IPS-20b (cell line): ENCODE measurements at regions not wholly inside any gene's neighbourhood (a gene's known extent, or its start where the extent isn't known, plus 50 kb on each side); places are given as distances from the start of the nearest gene placed in this dataset.

Experiments used
- H3K27ac ChIP-seq: one replicate; pipeline ENCODE4 v1.5.1; 2013; ENCODE audit warnings: low read length
- H3K27me3 ChIP-seq: 2 replicates; pipeline ENCODE4 v1.6.1; 2013; ENCODE audit warnings: mild to moderate bottlenecking, low read length, inconsistent platforms; ENCODE audit not compliant: insufficient read depth
- H3K36me3 ChIP-seq: 2 replicates; pipeline ENCODE4 v1.6.1; 2013; ENCODE audit warnings: low read depth, mild to moderate bottlenecking, inconsistent platforms, low read length, moderate library complexity; ENCODE audit not compliant: insufficient read depth
- H3K4me1 ChIP-seq: 2 replicates; pipeline ENCODE4 v1.6.1; 2013; ENCODE audit warnings: mild to moderate bottlenecking, control low read depth, inconsistent platforms, low read length, moderate library complexity; ENCODE audit not compliant: insufficient read depth
- H3K4me3 ChIP-seq: 2 replicates; pipeline ENCODE4 v1.5.1; 2013; ENCODE audit warnings: mild to moderate bottlenecking, low read length, inconsistent platforms
- H3K9ac ChIP-seq: 2 replicates; pipeline ENCODE4 v1.6.1; 2013; ENCODE audit warnings: low read depth, mild to moderate bottlenecking, inconsistent platforms, low read length, moderate library complexity
- H3K9me3 ChIP-seq: 2 replicates; pipeline ENCODE4 v1.6.1; 2013; ENCODE audit warnings: mild to moderate bottlenecking, low read depth, low read length, inconsistent platforms; ENCODE audit not compliant: insufficient read depth

DNA sequence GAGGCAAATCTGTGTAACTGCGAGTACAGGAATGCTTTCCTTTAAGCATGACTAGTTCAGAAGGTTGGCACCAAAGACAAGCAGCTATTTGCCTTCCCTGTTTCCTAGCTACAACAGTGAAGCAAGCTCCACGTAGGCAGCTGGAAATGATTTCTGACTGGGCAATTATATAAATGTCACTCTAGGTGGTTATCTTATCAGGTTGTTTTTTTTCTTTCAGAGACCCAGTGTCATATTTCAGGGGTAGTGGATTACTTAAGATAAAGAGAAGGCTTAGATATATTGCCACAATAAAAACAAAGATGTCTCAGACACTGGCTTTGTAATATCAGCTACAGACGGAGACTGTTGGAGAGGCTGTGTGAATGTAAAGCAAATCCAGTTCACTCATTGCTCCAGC is 748.9 kb upstream of the NXPH2 start:
- H3K27me3 ChIP-seq, result no peaks in the 10 kb centered on the region
- no peak overlapping the region for H3K4me3 ChIP-seq
- H3K9me3 ChIP-seq, result no peaks in the 10 kb centered on the region
- no peak overlapping the region for H3K9ac ChIP-seq
- no peaks in the 10 kb centered on the region for H3K36me3 ChIP-seq
- H3K27ac ChIP-seq, result no peak overlapping the region
- 0 out of 2 replicates have a peak, but pooled peaks cover 3% of the 10 kb centered on the region for H3K4me1 ChIP-seq

DNA sequence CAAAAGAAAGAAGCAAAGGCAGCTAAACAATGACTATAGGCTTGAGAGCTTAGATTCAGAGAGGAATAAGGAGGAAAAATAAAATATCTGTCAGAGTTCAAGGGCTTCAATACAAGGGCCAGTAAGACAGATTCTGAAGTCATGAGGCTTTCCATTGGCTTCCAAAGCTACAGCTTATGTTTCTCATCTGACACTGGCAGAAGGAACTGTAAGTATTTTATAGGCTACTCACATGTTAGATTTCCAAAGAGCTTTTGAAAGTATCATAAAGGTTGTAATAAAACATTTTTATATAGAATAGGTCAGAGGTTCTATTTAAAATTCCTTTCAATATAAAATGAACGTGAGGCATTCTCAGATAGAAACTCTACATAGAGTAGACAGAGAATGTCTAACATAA is 746.6 kb upstream of the NXPH2 start:
- Histone ChIP-seq H3K27me3 (no peaks in the 10 kb centered on the region), H3K36me3 (no peaks in the 10 kb centered on the region), H3K4me3 (no peak overlapping the region), H3K9me3 (no peaks in the 10 kb centered on the region), H3K4me1 (0 out of 2 replicates have a peak, but pooled peaks cover 3% of the 10 kb centered on the region), H3K9ac (no peak overlapping the region), H3K27ac (no peak overlapping the region)

DNA sequence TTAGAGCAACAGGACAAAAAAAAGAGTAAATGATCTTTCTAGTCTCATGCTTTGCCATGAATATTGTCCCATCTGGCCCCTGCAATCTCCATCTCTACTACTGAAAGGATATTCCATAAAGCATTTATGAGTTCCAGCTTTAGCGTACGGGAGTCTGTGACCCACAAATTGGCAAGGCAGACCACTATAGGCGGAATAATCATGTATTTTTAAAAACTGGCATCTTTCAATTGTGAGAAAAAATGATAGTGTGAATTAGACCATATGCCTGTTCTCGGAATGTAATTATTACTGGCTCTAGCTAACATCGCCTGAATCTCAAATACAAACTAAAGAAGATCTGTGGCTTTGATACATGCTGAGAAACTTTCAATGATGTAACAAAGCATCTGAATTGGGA is 738.1 kb upstream of the NXPH2 start:
- no peak overlapping the region for H3K27ac ChIP-seq
- H3K9me3 ChIP-seq, result no peaks in the 10 kb centered on the region
- no peaks in the 10 kb centered on the region for H3K27me3 ChIP-seq
- no peak overlapping the region for H3K9ac ChIP-seq
- H3K4me1 ChIP-seq, result no peaks in the 10 kb centered on the region
- H3K36me3 ChIP-seq, result no peaks in the 10 kb centered on the region
- H3K4me3 ChIP-seq, result no peak overlapping the region

DNA sequence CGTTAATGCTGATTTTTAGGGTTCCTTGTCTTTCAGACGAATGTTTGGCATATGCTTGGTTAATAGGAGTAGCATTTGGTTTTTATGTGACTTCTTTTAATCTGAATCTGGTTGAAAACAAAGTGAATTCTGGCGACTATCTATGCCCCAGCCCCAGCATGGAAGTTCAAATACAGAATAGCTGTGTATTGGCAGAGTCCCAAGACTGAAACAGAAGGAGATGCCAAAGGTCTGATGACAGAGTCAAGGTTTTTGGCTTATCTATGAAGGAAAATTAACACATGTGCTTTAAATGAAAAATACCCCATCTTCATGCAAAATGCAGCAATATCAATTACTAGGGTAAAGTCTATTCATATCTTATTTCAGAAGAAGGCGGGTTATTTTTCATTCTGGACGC is 734.8 kb upstream of the NXPH2 start:
- Histone ChIP-seq H3K27me3 (no peaks in the 10 kb centered on the region), H3K4me1 (no peaks in the 10 kb centered on the region), H3K4me3 (no peak overlapping the region), H3K27ac (no peak overlapping the region), H3K9ac (no peak overlapping the region), H3K36me3 (no peaks in the 10 kb centered on the region), H3K9me3 (no peaks in the 10 kb centered on the region)

DNA sequence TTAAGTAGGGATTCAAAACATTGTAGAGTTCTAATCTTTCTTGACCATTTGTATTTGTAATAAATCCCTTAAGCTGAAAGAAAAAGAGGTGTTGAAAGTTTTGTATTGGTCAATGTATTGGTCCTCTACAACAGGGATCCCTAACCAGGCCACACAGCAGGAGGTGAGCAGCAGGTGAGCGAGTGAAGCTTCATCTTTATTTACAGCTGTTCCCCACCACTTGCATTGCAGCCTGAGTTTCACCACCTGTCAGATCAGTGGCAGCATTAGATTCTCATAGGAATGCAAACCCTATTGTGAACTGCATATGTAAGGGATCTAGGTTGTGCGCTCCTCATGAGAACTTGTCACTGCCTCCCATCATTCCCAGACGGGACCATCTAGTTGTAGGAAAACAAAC is 715.7 kb upstream of the NXPH2 start:
- Histone ChIP-seq H3K27me3 (no peaks in the 10 kb centered on the region), H3K9ac (no peak overlapping the region), H3K4me3 (no peak overlapping the region), H3K4me1 (no peaks in the 10 kb centered on the region), H3K36me3 (no peaks in the 10 kb centered on the region), H3K27ac (no peak overlapping the region), H3K9me3 (peaks cover 4% of the 10 kb centered on the region; the same call in 1 of the 2 replicates)

DNA sequence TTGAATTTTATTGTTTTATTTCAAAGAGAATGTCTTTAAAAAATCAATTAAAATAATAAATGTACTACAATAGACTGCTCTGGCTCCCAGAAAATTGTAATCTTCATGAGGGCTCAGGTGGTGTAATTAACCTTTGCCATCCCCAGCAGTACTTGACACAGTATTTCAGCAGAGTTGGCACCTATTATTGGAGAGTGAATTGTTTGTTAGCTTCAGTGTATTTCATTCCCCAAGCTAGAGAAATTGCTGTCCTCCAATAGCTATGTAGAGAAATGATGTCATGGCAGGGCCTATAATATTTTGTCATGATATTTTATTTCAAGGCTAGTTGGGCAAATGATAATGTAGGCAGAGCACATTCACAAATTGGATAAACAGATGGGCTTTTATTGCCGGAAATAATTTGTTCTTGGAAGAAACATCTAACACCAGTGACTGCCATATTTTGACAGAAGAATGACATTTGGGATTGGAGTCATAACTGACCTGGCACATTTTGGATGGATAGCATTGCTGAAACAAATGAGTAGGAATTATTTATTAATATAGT is 712.0 kb upstream of the NXPH2 start:
- no peaks in the 10 kb centered on the region for H3K4me1 ChIP-seq
- H3K36me3 ChIP-seq, result no peaks in the 10 kb centered on the region
- no peak overlapping the region for H3K9ac ChIP-seq
- H3K9me3 ChIP-seq, result no peaks in the 10 kb centered on the region
- no peak overlapping the region for H3K4me3 ChIP-seq
- H3K27ac ChIP-seq, result no peak overlapping the region
- H3K27me3 ChIP-seq, result no peaks in the 10 kb centered on the region

DNA sequence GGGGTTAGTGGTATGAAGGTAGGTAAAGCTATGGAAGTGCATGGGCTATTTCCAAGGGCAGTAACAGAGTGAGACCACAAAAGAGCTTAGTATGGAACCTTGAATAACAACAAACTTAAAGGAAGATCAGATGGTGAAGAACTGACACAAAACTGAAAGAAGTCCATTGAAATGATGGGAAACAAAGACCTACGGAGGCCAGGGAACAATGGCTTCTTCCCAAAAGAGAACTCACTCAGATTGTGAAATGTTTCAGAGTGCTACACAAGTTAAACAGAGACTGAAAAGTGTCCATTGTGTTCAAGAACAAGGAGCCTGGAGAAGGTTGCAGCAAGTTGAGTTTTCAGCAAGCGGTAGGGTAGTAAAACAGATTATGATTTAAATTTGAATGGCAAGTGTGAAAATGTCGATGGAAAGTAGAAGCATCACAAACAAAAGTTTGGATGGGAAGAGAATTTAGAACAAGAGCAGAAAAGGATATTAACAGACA is 700.0 kb upstream of the NXPH2 start:
- H3K4me3 ChIP-seq, result no peak overlapping the region
- no peak overlapping the region for H3K9ac ChIP-seq
- no peaks in the 10 kb centered on the region for H3K27me3 ChIP-seq
- H3K27ac ChIP-seq, result no peak overlapping the region
- no peaks in the 10 kb centered on the region for H3K9me3 ChIP-seq
- peaks cover 4% of the 10 kb centered on the region; the same call in 1 of the 2 replicates for H3K4me1 ChIP-seq
- no peaks in the 10 kb centered on the region for H3K36me3 ChIP-seq

DNA sequence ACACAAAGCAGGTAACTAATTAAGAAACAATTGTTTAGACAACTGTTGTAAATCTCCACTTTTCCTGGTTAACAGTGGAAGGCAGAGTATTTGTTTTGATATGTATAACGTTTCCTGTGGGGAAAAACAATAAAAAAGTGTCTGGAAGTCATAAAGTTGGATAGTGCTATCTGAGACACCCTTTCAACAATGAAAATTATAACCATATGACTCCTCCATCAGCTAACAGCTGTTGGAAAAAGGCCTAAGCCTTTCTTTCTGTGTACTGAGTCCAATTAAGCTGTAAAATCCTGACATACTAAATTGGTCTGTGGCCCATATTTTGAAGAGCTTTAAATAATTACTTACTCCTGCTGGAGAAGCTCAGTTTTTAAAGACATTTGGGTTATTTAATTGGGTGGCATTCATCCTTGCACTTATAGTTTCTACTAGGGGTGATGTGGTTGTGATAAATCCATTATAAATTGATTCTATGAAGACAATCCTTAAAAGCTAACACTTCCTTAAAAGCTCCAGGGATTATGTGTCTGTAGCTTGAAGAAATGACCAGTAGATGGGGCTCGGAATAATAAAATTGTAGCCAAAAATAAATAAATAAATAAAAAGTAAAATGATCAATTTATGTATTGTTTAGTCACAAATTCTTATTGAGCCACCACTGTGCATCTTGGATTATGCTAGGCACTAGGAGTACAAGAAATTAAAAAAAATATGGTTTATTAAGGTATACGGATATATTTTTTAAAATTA is 698.1 kb upstream of the NXPH2 start:
- no peak overlapping the region for H3K9ac ChIP-seq
- no peaks in the 10 kb centered on the region for H3K9me3 ChIP-seq
- H3K4me1 ChIP-seq, result peaks cover 4% of the 10 kb centered on the region; the same call in 1 of the 2 replicates
- H3K27me3 ChIP-seq, result no peaks in the 10 kb centered on the region
- H3K27ac ChIP-seq, result no peak overlapping the region
- no peak overlapping the region for H3K4me3 ChIP-seq
- H3K36me3 ChIP-seq, result no peaks in the 10 kb centered on the region

DNA sequence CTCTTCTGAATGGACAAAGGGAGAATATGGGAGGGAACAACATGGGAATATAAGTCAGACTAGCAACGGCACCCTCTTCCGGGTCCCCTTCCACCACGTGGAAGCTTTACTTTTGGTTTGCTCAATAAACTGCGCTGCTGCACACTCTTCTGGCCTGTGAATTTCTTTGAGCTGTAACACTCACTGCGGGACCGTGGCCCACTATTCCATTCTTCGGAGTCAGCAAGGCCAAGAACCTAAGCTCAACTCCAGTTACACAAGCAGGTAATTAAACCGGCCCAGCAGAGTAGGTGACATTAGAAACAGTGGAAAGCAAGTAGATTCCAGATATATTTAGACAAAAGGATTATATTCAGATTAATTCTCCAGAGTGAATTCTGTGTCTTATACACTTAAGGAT is 697.4 kb upstream of the NXPH2 start:
- peaks cover 4% of the 10 kb centered on the region; the same call in 1 of the 2 replicates for H3K4me1 ChIP-seq
- H3K27me3 ChIP-seq, result no peaks in the 10 kb centered on the region
- H3K9ac ChIP-seq, result no peak overlapping the region
- H3K9me3 ChIP-seq, result no peaks in the 10 kb centered on the region
- no peaks in the 10 kb centered on the region for H3K36me3 ChIP-seq
- H3K4me3 ChIP-seq, result no peak overlapping the region
- H3K27ac ChIP-seq, result no peak overlapping the region

DNA sequence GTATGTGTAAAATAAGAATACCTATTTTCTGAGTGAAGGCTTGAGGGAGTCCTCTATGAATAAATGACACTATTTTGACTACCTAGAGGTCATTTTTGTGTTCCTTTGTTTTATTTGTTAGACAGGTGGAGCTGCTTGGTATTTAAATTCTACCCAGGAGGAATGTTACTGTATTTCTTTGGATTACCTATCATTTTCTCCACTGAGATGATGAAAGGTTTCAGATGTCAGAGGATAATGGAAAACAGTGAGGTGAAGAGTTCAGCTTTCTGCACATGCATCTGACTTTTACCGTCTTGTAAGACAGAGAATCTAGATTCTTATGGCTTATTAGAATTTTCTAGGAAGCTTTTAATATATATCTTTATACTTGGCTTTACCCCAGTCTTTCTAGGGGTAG is 689.8 kb upstream of the NXPH2 start:
- H3K4me3 ChIP-seq, result no peak overlapping the region
- H3K9me3 ChIP-seq, result no peaks in the 10 kb centered on the region
- no peak overlapping the region for H3K27ac ChIP-seq
- 0 out of 2 replicates have a peak, but pooled peaks cover 3% of the 10 kb centered on the region for H3K4me1 ChIP-seq
- H3K36me3 ChIP-seq, result no peaks in the 10 kb centered on the region
- H3K9ac ChIP-seq, result no peak overlapping the region
- H3K27me3 ChIP-seq, result no peaks in the 10 kb centered on the region

DNA sequence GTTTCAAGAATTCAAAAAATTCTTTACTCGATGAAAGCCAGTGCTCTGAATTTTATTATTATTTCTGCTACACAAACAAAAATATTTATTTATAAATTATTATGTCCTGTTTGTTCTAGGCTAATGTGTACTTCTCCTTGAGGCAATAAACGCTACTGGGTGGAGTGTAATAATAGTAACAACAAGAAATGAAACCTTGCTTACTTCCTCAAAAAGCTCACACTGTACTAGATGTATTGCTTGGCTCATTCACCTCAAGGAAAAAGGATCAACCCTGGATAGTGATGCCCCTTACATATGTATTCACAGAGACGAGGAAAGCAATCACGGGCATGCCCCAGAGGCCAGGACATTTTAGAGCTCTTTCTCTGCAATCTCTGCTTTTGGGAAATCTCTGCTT is 685.6 kb upstream of the NXPH2 start:
- Histone ChIP-seq H3K9me3 (no peaks in the 10 kb centered on the region), H3K27me3 (no peaks in the 10 kb centered on the region), H3K4me1 (0 out of 2 replicates have a peak, but pooled peaks cover 3% of the 10 kb centered on the region), H3K27ac (no peak overlapping the region), H3K4me3 (no peak overlapping the region), H3K36me3 (no peaks in the 10 kb centered on the region), H3K9ac (no peak overlapping the region)

DNA sequence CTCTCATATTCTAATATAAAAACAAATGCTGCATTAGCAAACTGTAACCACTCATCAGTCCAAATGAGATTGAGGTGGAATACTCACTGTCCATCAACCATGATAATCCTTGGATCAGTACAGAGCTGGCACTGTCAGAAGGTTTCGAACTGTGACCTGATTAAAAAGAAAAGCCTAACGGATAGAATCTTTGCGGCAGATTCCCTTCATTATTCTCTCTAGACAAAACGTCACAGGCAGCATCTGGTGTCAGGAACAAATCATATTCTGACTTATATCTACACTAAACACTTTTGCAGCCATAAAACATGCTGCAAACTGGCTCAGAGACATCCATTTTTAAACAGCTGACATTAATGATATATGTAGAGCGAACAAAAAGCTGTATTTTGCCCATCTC is 677.7 kb upstream of the NXPH2 start:
- Histone ChIP-seq H3K27me3 (no peaks in the 10 kb centered on the region), H3K4me3 (no peak overlapping the region), H3K9ac (no peak overlapping the region), H3K36me3 (no peaks in the 10 kb centered on the region), H3K9me3 (no peaks in the 10 kb centered on the region), H3K27ac (no peak overlapping the region), H3K4me1 (no peaks in the 10 kb centered on the region)
